ENCODE measurements at regions not wholly inside any gene's neighbourhood (a gene's known extent, or its start where the extent isn't known, plus 50 kb on each side); places are given as distances from the start of the nearest gene placed in this dataset.

- Mint-ChIP-seq H3K27me3 (no peaks in the 10 kb centered on the region), H3K27ac (no peak overlapping the region)
Observed at GRCh38 chr5:106566031-106566430, 1104.7 kb downstream of the EFNA5 start.

GRCh38 chr5:106545325-106545724 is 1125.4 kb downstream of the EFNA5 start:
- Mint-ChIP-seq H3K27ac (no peak overlapping the region), H3K4me3 (no peak overlapping the region), H3K36me3 (no peaks in the 10 kb centered on the region), H3K27me3 (no peaks in the 10 kb centered on the region), H3K4me1 (no peaks in the 10 kb centered on the region), H3K9me3 (peaks cover 17% of the 10 kb centered on the region)

More at GRCh38 chr5:106566031-106566430, 1104.7 kb downstream of the EFNA5 start:
- Mint-ChIP-seq H3K4me3 (no peak overlapping the region), H3K36me3 (no peaks in the 10 kb centered on the region), H3K9me3 (peaks cover 7% of the 10 kb centered on the region), H3K4me1 (no peaks in the 10 kb centered on the region)

GRCh38 chr5:106543330-106543729 is 1127.4 kb downstream of the EFNA5 start:
- Mint-ChIP-seq H3K4me1 (no peaks in the 10 kb centered on the region), H3K4me3 (no peak overlapping the region), H3K27me3 (no peaks in the 10 kb centered on the region), H3K27ac (no peak overlapping the region), H3K9me3 (peaks cover 23% of the 10 kb centered on the region), H3K36me3 (no peaks in the 10 kb centered on the region)

GRCh38 chr5:106530150-106530549 is 1140.6 kb downstream of the EFNA5 start:
- Mint-ChIP-seq H3K4me1 (no peaks in the 10 kb centered on the region), H3K9me3 (peaks cover 12% of the 10 kb centered on the region), H3K27ac (no peak overlapping the region), H3K27me3 (no peaks in the 10 kb centered on the region), H3K36me3 (no peaks in the 10 kb centered on the region), H3K4me3 (no peak overlapping the region)

- Mint-ChIP-seq H3K27me3 (no peaks in the 10 kb centered on the region), H3K27ac (no peak overlapping the region), H3K4me3 (no peak overlapping the region), H3K36me3 (no peaks in the 10 kb centered on the region), H3K9me3 (no peaks in the 10 kb centered on the region), H3K4me1 (no peaks in the 10 kb centered on the region)
Observed at GRCh38 chr5:106525438-106525837, 1145.3 kb downstream of the EFNA5 start.

GRCh38 chr5:106523852-106524251 is 1146.9 kb downstream of the EFNA5 start:
- H3K9me3 Mint-ChIP-seq = no peaks in the 10 kb centered on the region
- no peaks in the 10 kb centered on the region for H3K4me1 Mint-ChIP-seq
- H3K4me3 Mint-ChIP-seq = no peak overlapping the region
- H3K27me3 Mint-ChIP-seq = no peaks in the 10 kb centered on the region
- H3K36me3 Mint-ChIP-seq = no peaks in the 10 kb centered on the region
- no peak overlapping the region for H3K27ac Mint-ChIP-seq

- no peaks in the 10 kb centered on the region for H3K27me3 Mint-ChIP-seq
Observed at GRCh38 chr5:106522296-106522695, 1148.4 kb downstream of the EFNA5 start.

GRCh38 chr5:106521701-106522100 is 1149.0 kb downstream of the EFNA5 start:
- Mint-ChIP-seq H3K4me3 (no peak overlapping the region), H3K9me3 (no peaks in the 10 kb centered on the region), H3K27me3 (no peaks in the 10 kb centered on the region), H3K27ac (no peak overlapping the region), H3K4me1 (no peaks in the 10 kb centered on the region), H3K36me3 (no peaks in the 10 kb centered on the region)

More at GRCh38 chr5:106522296-106522695, 1148.4 kb downstream of the EFNA5 start:
- Mint-ChIP-seq H3K4me3 (no peak overlapping the region), H3K27ac (no peak overlapping the region), H3K4me1 (no peaks in the 10 kb centered on the region), H3K9me3 (no peaks in the 10 kb centered on the region), H3K36me3 (no peaks in the 10 kb centered on the region)

GRCh38 chr5:106510321-106510720 is 1160.4 kb downstream of the EFNA5 start:
- Mint-ChIP-seq H3K36me3 (no peaks in the 10 kb centered on the region), H3K9me3 (no peaks in the 10 kb centered on the region), H3K4me1 (no peaks in the 10 kb centered on the region), H3K27ac (no peak overlapping the region), H3K27me3 (no peaks in the 10 kb centered on the region), H3K4me3 (no peak overlapping the region)

- H3K36me3 Mint-ChIP-seq = no peaks in the 10 kb centered on the region
- peaks cover under 1% of the 10 kb centered on the region for H3K9me3 Mint-ChIP-seq
Observed at GRCh38 chr5:106508894-106509293, 1161.8 kb downstream of the EFNA5 start.

GRCh38 chr5:106493910-106494309 is 1176.8 kb downstream of the EFNA5 start:
- H3K27me3 Mint-ChIP-seq = no peaks in the 10 kb centered on the region
- H3K4me3 Mint-ChIP-seq = no peak overlapping the region
- peaks cover 12% of the 10 kb centered on the region for H3K9me3 Mint-ChIP-seq
- H3K4me1 Mint-ChIP-seq = no peaks in the 10 kb centered on the region
- no peaks in the 10 kb centered on the region for H3K36me3 Mint-ChIP-seq
- no peak overlapping the region for H3K27ac Mint-ChIP-seq

More at GRCh38 chr5:106508894-106509293, 1161.8 kb downstream of the EFNA5 start:
- Mint-ChIP-seq H3K4me3 (no peak overlapping the region), H3K4me1 (no peaks in the 10 kb centered on the region), H3K27me3 (no peaks in the 10 kb centered on the region), H3K27ac (no peak overlapping the region)

- Mint-ChIP-seq H3K36me3 (no peaks in the 10 kb centered on the region), H3K4me3 (no peak overlapping the region), H3K27ac (no peak overlapping the region), H3K4me1 (no peaks in the 10 kb centered on the region), H3K9me3 (peaks cover 6% of the 10 kb centered on the region), H3K27me3 (no peaks in the 10 kb centered on the region)
Observed at GRCh38 chr5:106489004-106489403, 1181.7 kb downstream of the EFNA5 start.

- Mint-ChIP-seq H3K27ac (no peak overlapping the region), H3K4me1 (no peaks in the 10 kb centered on the region), H3K4me3 (no peak overlapping the region), H3K9me3 (peaks cover 6% of the 10 kb centered on the region), H3K27me3 (no peaks in the 10 kb centered on the region), H3K36me3 (no peaks in the 10 kb centered on the region)
Observed at GRCh38 chr5:106488407-106488806, 1182.3 kb downstream of the EFNA5 start.

GRCh38 chr5:106481374-106481773 is 1189.4 kb downstream of the EFNA5 start:
- Mint-ChIP-seq H3K36me3 (no peaks in the 10 kb centered on the region), H3K4me3 (no peak overlapping the region), H3K9me3 (peaks cover 6% of the 10 kb centered on the region), H3K27ac (no peak overlapping the region), H3K4me1 (no peaks in the 10 kb centered on the region), H3K27me3 (no peaks in the 10 kb centered on the region)

- no peak overlapping the region for H3K27ac Mint-ChIP-seq
- H3K9me3 Mint-ChIP-seq = no peaks in the 10 kb centered on the region
- H3K4me1 Mint-ChIP-seq = no peaks in the 10 kb centered on the region
- H3K36me3 Mint-ChIP-seq = no peaks in the 10 kb centered on the region
- H3K27me3 Mint-ChIP-seq = no peaks in the 10 kb centered on the region
- no peak overlapping the region for H3K4me3 Mint-ChIP-seq
Observed at GRCh38 chr5:106476630-106477029, 1194.1 kb downstream of the EFNA5 start.

- Mint-ChIP-seq H3K27ac (no peak overlapping the region), H3K4me1 (no peaks in the 10 kb centered on the region), H3K4me3 (no peak overlapping the region), H3K9me3 (no peaks in the 10 kb centered on the region), H3K36me3 (no peaks in the 10 kb centered on the region), H3K27me3 (no peaks in the 10 kb centered on the region)
Observed at GRCh38 chr5:106474066-106474465, 1196.7 kb downstream of the EFNA5 start.

GRCh38 chr5:106459541-106459940 is 1211.2 kb downstream of the EFNA5 start:
- no peak overlapping the region for H3K4me3 Mint-ChIP-seq
- H3K36me3 Mint-ChIP-seq = no peaks in the 10 kb centered on the region
- no peaks in the 10 kb centered on the region for H3K27me3 Mint-ChIP-seq
- no peaks in the 10 kb centered on the region for H3K9me3 Mint-ChIP-seq
- no peak overlapping the region for H3K27ac Mint-ChIP-seq
- no peaks in the 10 kb centered on the region for H3K4me1 Mint-ChIP-seq

All from activated naive CD4-positive, alpha-beta T cell treated with anti-CD3 and anti-CD28 coated beads, Interleukin-2, amount 50 U/mL, for 24 hours (primary cell).